Suprapubic skin (tissue), 4 donors: ENCODE measurements at regions not wholly inside any gene's neighbourhood (a gene's known extent, or its start where the extent isn't known, plus 50 kb on each side); places are given as distances from the start of the nearest gene placed in this dataset.

ENCODE experiments used
- DNase-seq, 2 donors: peaks; one replicate each; pipeline ENCODE4 v3.0.0-alpha.2; 2019; ENCODE audit warnings: low spot score in 2 of 2
- H3K27ac ChIP-seq: fragments of 200-600 bp; sonication (generic); one replicate; pipeline ENCODE4 v1.5.1; 2019
- H3K27me3 ChIP-seq: fragments of 200-600 bp; sonication (generic); one replicate; pipeline ENCODE4 v1.5.1; 2019
- H3K36me3 ChIP-seq: fragments of 200-600 bp; sonication (generic); one replicate; pipeline ENCODE4 v1.5.1; 2019
- H3K4me1 ChIP-seq: fragments of 200-600 bp; sonication (generic); one replicate; pipeline ENCODE4 v1.5.1; 2019
- H3K4me3 ChIP-seq: fragments of 200-600 bp; sonication (generic); one replicate; pipeline ENCODE4 v1.5.1; 2019; ENCODE audit warnings: mild to moderate bottlenecking
- H3K9me3 ChIP-seq: fragments of 200-600 bp; sonication (generic); one replicate; pipeline ENCODE4 v1.5.1; 2019
- EP300 ChIP-seq: sonication (generic); formaldehyde crosslinking; IDR thresholded peaks from one replicate; pipeline ENCODE4 v1.6.1; 2017; ENCODE audit warnings: antibody characterized with exemption
- POLR2A ChIP-seq, 2 donors: fragments of 450-650 bp; IDR thresholded peaks; one replicate each; pipeline ENCODE4 v1.6.1; 2017; ENCODE audit warnings: antibody characterized with exemption in 2 of 2, mild to moderate bottlenecking in 2 of 2, moderate library complexity in 2 of 2
- POLR2AphosphoS5 ChIP-seq, 3 donors: sonication (generic); formaldehyde crosslinking; IDR thresholded peaks; one replicate each; pipeline ENCODE4 v1.6.1; 2017; ENCODE audit warnings: antibody characterized with exemption in 3 of 3
- WGBS: methylation state at CpG from one replicate; pipeline ENCODE4 v1.1.5; 2018; 5-methylcytosine and 5-hydroxymethylcytosine counted together
- TF ChIP-seq, protein P1 (sequence below), 2 donors: fragments of 200-600 bp in 1 of 2; fragments of 450-650 bp in 1 of 2; sonication (generic) in 1 of 2; IDR thresholded peaks; one replicate each; pipeline ENCODE4 v1.5.1; 2016 to 2019; ENCODE audit warnings: antibody characterized with exemption in 2 of 2, mild to moderate bottlenecking in 1 of 2, moderate library complexity in 1 of 2

DNA sequence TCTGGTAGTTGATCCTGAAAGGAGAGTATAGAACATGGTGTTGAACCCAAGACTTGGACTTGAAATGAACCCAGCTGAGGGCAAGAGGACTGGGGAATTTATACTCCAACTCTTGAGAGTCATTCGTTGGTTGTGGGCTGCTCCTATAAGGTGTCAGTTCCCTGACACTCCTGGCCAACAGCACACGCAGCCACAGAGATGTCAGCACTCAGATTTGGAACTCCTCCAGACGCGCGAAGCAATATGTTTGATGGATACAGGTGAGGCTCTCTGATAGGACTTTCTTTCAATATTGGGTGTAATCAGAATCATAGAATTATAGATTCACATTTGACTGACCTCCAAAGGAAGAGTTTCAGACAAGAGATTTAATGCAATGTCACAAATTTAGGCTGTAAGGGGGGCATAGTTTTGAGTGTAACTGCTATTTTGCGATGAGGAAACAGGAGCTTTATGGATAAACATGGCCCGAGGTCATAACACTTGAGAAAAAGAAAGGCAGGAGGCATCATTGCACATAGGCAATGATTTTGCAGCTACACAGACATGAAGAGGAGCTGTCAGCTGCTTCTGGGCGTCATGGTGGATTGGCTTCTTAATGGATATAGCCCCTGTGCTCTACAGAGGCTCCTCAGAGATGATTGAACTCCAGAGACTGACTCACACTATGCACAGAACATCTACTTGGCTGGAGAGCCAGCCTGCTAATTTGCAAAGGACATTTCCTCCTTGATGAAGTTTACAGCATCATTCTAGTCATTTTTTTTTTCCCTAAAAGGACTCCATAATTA is 569.2 kb upstream of the RGMA start:
- 85% methylated on average over 8 of the region's 8 CpGs for WGBS
- no peaks in the 10 kb centered on the region for H3K36me3 ChIP-seq
- H3K4me1 ChIP-seq = no peaks in the 10 kb centered on the region
- DNase-seq = no peak
- H3K27me3 ChIP-seq = no peaks in the 10 kb centered on the region
- no peak overlapping the region for H3K27ac ChIP-seq
- no peak for TF ChIP-seq EP300
- no peak for TF ChIP-seq POLR2AphosphoS5 (IDR thresholded peaks at IDR 0.05)
- TF ChIP-seq, protein P1, sequence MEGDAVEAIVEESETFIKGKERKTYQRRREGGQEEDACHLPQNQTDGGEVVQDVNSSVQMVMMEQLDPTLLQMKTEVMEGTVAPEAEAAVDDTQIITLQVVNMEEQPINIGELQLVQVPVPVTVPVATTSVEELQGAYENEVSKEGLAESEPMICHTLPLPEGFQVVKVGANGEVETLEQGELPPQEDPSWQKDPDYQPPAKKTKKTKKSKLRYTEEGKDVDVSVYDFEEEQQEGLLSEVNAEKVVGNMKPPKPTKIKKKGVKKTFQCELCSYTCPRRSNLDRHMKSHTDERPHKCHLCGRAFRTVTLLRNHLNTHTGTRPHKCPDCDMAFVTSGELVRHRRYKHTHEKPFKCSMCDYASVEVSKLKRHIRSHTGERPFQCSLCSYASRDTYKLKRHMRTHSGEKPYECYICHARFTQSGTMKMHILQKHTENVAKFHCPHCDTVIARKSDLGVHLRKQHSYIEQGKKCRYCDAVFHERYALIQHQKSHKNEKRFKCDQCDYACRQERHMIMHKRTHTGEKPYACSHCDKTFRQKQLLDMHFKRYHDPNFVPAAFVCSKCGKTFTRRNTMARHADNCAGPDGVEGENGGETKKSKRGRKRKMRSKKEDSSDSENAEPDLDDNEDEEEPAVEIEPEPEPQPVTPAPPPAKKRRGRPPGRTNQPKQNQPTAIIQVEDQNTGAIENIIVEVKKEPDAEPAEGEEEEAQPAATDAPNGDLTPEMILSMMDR (IDR thresholded peaks at IDR 0.05) = no peak
- no peak for TF ChIP-seq POLR2A (IDR thresholded peaks at IDR 0.05)
- no peaks in the 10 kb centered on the region for H3K9me3 ChIP-seq
- no peak overlapping the region for H3K4me3 ChIP-seq

GRCh38 chr15:93656041-93656440 is 567.0 kb upstream of the RGMA start:
- H3K27ac ChIP-seq = no peak overlapping the region
- no peaks in the 10 kb centered on the region for H3K27me3 ChIP-seq
- 72% methylated on average over 2 of the region's 2 CpGs for WGBS
- DNase-seq = no peak
- no peak for TF ChIP-seq EP300
- TF ChIP-seq, protein P1 (IDR thresholded peaks at IDR 0.05) = no peak
- no peaks in the 10 kb centered on the region for H3K36me3 ChIP-seq
- H3K4me3 ChIP-seq = no peak overlapping the region
- H3K9me3 ChIP-seq = no peaks in the 10 kb centered on the region
- H3K4me1 ChIP-seq = no peaks in the 10 kb centered on the region

DNA sequence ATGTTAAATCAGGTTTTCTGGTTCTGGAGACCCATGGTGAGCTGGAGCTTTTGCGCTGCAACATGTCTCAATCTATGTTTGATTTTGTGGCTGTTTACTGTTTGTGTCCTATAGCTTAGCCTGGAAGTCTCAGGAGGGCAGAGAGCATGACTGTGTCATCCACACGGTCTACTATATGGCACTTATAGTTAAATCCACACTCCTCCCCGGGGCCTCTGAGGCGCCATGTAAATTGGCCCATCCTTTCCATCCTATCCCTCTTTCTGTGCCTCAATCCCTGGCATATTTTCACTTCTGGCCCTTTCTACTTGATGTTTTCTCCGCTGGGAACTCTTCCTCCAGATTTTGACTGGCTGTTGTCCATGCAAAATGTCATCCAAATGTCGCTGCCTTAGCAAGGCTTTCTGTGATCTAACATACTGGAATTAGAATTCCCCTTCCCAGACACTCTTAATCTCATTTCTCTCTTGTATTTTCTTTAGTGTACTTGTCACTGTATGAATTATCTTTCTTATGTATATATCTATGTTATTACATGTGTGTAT is 560.8 kb upstream of the RGMA start:
- no peaks in the 10 kb centered on the region for H3K36me3 ChIP-seq
- no peaks in the 10 kb centered on the region for H3K27me3 ChIP-seq
- no peaks in the 10 kb centered on the region for H3K4me1 ChIP-seq
- TF ChIP-seq, protein P1 (IDR thresholded peaks at IDR 0.05) = no peak
- TF ChIP-seq EP300 = no peak
- no peak for TF ChIP-seq POLR2AphosphoS5 (IDR thresholded peaks at IDR 0.05)
- no peak for TF ChIP-seq POLR2A (IDR thresholded peaks at IDR 0.05)
- 72% methylated on average over 6 of the region's 6 CpGs for WGBS
- DNase-seq = no peak
- H3K9me3 ChIP-seq = no peaks in the 10 kb centered on the region
- H3K4me3 ChIP-seq = no peak overlapping the region
- no peak overlapping the region for H3K27ac ChIP-seq

- no peak for DNase-seq
- Histone ChIP-seq H3K36me3 (no peaks in the 10 kb centered on the region), H3K9me3 (no peaks in the 10 kb centered on the region), H3K4me3 (no peak overlapping the region), H3K27me3 (no peaks in the 10 kb centered on the region), H3K4me1 (no peaks in the 10 kb centered on the region), H3K27ac (no peak overlapping the region)
- 73% methylated on average over 2 of the region's 2 CpGs for WGBS
- TF ChIP-seq EP300 (no peak), POLR2A (IDR thresholded peaks at IDR 0.05) (no peak), POLR2AphosphoS5 (IDR thresholded peaks at IDR 0.05) (no peak)
- TF ChIP-seq, protein P1 (IDR thresholded peaks at IDR 0.05) = no peak
Observed at GRCh38 chr15:93646193-93646592, 557.2 kb upstream of the RGMA start.

DNA sequence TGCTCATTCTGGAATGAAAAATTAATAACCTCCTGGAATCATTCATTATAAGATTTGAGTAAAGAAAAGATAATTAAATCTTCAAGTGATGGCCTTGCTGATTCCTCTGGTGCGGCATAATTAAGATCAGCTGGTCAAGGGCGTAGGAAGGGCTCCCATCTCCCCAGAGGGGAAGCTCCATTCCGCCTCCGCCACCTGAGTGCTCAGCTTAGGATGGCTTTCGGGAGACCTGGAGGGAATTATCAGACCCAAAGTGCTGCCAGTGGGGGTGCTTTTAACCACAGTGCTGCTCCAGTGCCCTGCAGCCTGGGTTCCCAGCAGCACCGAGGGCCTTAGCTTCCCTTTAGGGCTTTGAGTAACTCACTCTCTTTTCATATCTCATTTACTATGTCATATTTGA is 556.6 kb upstream of the RGMA start:
- TF ChIP-seq EP300 (no peak), POLR2AphosphoS5 (IDR thresholded peaks at IDR 0.05) (no peak), POLR2A (IDR thresholded peaks at IDR 0.05) (no peak)
- TF ChIP-seq, protein P1 (IDR thresholded peaks at IDR 0.05) = no peak
- Histone ChIP-seq H3K4me3 (no peak overlapping the region), H3K27ac (no peak overlapping the region), H3K36me3 (no peaks in the 10 kb centered on the region), H3K27me3 (no peaks in the 10 kb centered on the region), H3K4me1 (no peaks in the 10 kb centered on the region), H3K9me3 (no peaks in the 10 kb centered on the region)
- no peak for DNase-seq
- WGBS = 87% methylated on average over 6 of the region's 6 CpGs
